GM18499 (cell line): ENCODE measurements at regions not wholly inside any gene's neighbourhood (a gene's known extent, or its start where the extent isn't known, plus 50 kb on each side); places are given as distances from the start of the nearest gene placed in this dataset.

ENCODE experiments used
- ATAC-seq: cut with Tn5 transposase; IDR thresholded peaks from one replicate; pipeline ENCODE4 v1.9.1; 2021; ENCODE audit warnings: moderate number of reproducible peaks; ENCODE audit not compliant: insufficient read depth, unreplicated experiment

DNA sequence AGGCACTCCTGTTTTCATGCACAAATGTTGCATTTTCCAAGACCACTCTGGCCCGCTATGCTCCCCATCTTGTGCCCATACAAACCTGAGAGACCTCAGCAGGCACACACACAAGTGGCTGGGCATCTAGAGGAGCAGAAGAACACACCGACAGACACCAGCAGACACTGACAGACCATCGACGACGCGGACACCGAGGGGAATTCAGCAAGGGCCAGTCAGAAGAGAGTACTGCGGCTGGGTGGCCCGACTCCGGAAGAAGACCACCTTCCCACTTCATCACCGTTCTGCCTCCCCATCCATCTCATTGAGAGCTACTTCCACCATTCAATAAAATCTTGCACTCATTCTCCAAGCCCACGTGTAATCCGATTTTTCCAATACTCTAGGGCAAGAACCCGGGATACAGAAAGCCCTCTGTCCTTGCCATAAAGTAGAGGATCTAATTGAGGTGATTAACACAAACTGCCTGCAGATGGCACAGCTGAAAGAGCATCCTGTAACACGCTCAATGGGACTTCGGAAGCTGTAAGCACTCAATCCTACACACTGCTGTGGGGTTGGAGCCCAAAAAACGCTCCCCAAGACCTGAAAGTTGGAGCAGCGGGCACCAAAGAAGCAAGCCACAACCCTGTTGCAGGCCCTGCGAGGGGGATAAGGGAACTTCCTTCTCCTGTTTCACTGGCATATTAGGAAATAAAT is 780.9 kb downstream of the ARAP2 start:
- no peak for ATAC-seq

DNA sequence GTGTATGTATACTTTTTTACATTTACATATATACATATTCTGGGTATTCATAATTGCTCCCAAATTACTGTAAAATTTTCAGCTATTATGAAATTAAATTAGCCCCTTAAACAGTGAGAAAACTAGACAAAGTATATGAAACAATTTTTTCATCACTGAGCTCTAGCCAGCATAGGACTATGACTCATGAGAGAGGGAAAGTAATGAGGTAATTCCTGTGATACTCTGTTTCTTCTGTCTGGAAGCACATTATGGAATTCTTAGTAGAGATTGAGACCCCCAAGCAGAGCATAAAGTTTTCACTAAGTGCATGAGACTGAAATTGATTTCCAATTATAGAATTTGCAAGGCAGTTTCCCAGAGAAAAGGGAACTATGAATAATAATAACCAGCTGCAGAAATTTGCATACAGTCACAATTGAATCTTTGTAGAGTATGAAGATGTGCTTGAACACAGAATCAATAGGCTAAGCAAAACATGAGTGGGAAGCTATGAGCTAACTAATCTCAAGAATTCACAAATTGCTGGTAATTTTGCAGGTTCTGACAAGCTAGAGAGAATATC is 779.3 kb downstream of the ARAP2 start:
- no peak for ATAC-seq

DNA sequence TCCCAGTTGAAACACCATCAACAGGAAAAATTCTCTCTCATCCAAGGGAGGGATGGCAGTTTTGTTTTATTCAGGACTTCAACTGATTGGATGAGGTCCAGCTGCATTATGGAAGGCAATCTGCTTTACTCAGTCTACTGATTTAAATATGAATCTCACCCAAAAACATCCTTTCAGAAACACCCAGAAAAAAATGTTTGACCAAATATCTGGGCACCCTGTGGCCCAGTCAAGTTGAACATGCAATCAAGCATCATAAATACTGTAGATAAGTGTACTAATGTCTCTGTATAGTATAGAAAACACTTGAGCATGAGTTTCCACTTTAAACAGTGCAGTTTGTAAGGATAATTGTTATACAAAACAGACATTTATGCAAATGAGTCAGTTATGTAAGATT is 753.2 kb downstream of the ARAP2 start:
- no peak for ATAC-seq

- ATAC-seq = no peak
Measured at GRCh38 chr4:35493977-35494376, 750.3 kb downstream of the ARAP2 start.

- ATAC-seq = no peak
Measured at GRCh38 chr4:35494955-35495354, 749.4 kb downstream of the ARAP2 start.

DNA sequence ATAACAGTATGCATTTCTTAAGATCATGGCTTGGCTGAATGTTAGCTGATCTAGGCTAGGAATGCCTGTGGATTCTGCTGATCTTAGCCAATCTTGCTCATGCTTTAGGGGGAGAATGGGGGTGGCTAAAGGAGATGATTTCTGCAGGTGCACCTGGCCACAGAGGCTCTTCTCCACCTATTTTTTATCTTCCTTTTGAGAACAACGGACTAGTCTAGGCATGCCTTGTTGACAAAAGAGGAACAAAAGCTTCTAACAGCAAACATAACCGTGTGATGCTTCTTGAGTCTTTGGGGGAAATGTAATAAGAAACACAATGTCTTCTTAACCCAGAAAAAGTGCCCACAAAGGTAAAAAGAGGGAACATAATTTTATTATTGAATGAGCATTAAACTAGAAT is 743.5 kb downstream of the ARAP2 start:
- ATAC-seq = no peak

DNA sequence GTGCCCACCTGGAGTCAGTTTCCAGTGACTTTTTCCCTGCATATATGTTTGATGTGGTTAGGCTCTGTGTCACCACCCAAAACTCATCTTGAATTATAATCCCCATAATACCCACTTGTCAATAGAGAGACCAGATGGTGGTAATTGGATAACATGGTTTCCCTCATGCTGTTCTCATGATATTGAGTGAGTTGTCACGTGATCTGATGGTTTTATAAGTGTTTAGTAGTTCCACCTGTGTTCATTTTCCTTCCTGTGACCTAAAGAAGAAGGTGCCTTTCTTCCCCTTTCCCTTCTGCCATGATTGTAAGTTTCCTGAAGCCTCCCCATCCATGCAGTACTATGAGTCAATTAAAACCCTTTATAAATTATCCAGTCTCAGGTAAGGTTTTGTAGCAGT is 740.9 kb downstream of the ARAP2 start:
- no peak for ATAC-seq

DNA sequence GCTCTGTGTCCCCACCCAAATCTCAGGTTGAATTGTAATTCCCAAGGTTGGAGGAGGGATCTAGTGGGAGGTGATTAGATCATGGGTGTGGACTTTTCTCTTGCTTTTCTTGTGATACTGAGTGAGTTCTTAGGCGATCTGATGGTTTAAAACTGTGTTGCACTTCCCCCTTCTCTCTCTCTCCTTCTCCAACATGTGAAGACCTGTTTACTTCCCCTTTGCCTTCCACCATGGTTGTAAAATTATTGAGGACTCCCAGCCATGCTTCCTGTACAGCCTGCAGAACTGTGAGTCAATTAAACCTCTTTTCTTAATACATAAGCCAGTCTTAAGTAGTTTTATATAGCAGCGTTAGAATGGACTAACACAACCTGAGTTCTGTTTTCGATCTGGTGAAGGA is 738.2 kb downstream of the ARAP2 start:
- no peak for ATAC-seq

DNA sequence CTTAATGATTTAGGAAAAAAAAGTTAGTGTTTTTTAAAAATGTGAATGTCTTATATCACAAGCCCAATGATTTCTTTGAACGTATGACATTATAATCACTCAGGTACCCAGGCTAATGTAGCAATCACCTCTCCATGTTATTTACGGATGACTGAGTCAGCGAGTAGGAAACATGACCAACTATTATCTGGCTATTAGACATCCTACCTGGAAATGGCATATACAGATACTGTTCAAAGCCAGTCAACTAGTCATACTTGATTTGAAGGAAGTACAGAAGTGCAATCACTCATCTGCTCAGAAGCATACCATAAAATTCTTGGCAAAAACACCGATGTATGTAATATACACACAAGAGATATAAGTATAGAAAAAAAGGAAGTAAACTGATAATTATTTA is 732.5 kb downstream of the ARAP2 start:
- ATAC-seq = no peak

DNA sequence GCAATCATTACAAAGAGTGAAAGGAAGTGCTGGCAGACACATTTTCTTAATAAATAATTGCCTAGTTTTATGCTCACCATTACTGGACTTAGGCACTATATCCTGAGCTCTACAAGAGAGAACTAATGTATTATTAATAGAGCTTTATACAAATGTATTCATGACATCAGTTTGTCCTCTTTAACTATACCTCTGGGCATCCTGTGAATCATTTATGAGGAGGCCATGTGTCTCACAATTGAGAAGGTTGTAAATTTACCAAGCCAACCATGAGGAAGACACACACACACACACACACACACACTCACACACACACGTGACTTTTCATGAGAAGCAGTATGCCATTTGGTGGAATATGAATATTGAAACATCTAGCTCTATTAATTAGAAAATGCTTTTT is 728.2 kb downstream of the ARAP2 start:
- ATAC-seq = no peak

- ATAC-seq = no peak
Measured at GRCh38 chr4:35520059-35520458, 724.3 kb downstream of the ARAP2 start.

GRCh38 chr4:35521682-35522081 is 722.6 kb downstream of the ARAP2 start:
- ATAC-seq = no peak

DNA sequence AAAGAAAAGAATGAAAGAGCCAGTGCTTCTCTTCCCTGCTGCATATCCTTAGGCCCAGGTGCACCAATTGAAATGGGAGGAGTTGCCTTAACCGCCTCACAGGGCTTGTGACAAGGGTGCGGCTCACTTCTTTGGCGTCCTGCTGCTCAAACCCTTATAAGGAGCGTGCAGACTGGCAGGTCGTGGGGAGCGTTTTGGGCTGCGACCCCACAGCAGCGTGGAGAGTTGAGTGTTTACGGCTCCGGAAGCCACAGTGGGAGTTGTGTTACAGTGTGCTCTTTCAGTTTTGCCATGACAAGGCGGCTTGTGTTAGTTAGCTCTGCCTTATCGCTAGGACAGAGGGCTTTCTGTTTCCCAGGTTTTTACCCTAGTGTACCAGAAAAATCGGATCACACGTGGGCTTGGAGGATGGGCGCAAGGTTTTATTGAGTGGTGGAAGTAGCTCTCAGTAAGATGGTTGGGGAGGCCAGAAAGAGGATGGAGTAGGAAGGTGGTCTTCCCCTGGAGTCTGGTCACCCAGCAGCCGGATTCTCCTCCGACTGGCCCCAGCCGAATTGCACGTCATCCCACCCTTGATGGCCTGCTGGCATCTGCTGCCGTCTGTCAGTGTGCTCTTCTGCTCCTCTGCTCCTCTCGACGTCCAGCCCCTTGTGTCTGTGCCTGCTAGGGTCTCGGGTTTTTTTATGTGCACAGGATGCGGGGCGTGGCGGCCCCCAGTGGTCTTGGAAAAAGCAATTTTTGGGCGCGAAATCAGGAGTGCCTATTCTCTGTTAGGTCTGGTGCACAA is 718.9 kb downstream of the ARAP2 start:
- ATAC-seq = no peak

DNA sequence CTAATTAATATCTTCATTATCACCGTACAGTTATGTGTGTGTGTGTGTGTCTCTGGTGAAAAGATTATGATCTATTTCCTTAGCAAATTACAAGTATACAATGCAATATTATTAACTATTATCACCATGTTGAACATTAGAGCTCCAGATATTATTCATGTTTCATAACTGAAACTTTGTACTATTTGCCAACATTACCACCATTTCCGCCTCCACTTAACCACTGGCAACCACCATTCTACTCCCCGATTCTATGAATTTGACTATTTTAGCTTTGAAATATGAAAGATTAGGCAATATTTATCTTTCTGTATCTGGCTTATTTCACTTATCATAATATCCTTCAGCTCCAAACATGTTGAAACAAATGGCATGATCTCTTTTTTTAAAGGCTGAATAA is 717.9 kb downstream of the ARAP2 start:
- ATAC-seq = no peak

GRCh38 chr4:35534962-35535361 is 709.4 kb downstream of the ARAP2 start:
- no peak for ATAC-seq

GRCh38 chr4:35538807-35539206 is 705.5 kb downstream of the ARAP2 start:
- ATAC-seq = no peak

- ATAC-seq = no peak
Measured at GRCh38 chr4:35539404-35540055, 704.8 kb downstream of the ARAP2 start.

DNA sequence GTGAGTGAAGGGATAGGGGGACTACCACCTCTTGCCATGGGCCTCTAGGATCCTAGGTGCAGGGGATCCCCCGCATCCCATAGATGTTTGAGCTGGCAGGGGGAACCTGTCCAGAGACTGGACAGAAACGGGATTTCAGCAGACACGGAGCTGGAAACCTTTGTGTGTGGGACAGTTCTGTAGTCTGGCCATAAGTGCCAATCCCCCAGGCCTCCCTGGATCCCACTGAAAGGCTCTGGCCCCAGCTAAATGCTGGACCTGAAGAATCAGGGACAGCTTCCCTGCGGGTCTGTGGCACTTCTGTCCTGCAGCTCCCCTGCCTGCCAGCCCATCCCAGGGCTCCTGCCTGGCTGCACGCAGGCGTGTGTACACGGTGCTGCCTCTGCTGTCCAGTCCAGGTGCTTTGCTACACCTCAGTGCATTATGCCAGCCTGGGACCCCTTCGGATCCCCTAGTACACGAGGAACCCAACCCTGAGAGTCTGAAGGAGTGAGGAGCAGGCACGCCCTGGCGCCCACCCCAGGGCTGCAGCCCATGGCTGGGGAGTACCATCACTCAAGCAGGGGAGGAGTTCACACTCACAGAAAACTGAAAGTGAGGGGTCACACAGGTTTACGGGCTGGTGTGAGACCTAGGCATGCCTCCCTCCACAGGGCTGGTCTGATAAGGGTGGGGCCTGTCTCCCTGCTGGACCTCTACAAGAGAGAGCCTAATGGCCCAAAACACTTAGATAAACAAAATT is 703.0 kb downstream of the ARAP2 start:
- ATAC-seq = no peak

DNA sequence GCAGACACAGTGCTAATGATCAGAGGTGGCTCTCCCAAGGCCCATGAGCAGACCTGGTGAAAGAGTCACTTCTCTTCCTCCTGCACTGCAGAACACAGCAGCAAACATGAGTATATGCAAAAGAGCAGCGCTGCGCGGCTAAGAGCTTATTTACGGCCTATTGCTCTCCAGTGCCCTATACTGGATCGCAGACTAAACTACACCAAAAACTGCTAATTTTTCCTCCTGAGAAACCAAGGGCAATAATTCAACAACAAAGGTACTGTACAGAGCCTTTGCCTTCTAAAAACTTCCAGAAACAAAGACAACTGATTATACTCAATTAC is 702.5 kb downstream of the ARAP2 start:
- ATAC-seq = no peak

DNA sequence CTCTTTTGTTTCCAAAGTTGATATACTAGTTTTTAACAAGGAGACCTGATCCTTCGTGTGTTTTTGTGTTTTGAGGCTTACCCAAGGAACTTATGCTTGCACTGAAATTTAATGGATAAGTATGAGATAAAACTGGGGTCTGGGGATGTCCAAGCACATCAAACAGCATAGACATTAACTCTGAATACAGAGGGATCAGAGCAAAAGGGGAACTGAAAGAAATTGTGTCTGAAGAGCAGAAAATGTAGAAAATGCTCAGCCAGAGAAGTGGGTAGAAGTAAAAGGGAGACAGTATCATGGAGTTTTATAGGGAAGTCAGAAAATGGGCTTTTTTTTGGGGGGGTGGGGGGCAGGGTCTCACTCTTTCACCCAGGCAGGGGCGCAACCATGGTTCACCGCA is 695.4 kb downstream of the ARAP2 start:
- ATAC-seq = no peak

DNA sequence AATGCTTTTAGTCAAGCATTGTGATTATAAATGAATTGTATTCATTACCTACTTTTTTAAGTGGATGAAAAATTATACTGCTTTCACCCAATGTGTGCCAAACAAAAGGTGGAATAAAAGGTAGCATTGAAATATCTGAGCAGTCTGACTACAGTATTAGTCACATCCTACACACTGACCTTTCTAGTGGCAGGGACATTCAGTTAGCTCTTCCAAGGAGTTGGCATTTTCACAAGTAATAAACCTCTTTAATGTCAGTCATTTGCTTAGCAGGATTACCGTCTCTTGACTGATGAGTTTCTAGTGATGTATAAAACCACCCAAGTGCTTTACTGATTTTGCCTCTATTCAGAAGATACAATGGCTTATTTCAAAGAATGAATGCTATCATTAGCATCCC is 687.9 kb downstream of the ARAP2 start:
- ATAC-seq = no peak
